ENCODE measurements at regions not wholly inside any gene's neighbourhood (a gene's known extent, or its start where the extent isn't known, plus 50 kb on each side); places are given as distances from the start of the nearest gene placed in this dataset.

DNA sequence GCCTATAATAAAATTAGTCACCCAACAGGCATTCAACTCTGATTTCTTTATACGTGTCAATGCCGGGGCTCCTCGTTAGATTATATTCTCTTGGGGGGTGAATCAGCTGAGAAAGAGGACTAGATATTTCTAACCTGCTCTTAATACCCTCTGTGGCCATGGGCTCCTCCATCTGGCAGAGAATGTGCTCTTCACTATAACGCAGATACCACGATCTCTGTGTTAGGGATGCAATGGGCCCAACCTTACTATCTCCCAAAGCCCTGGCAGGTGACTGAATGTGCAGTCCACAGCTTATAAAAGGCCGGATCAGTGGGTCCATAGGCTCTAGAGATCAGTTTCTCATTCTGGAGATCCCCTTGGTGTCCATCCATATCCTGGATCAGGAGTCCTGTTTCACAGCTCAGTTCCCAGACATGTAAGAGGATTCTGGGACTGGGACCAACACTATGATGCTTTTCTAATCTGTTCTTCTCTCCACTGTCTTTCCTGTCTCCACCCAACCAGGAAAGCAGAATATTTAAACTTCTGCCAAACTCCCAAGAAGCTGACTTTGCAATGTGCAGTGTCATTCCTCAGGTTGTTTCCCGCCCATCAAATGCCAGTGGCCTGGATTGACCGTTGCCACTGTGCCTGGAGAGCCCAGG, 71.4 kb upstream of the CELF4 start:
- TF ChIP-seq, protein P1, sequence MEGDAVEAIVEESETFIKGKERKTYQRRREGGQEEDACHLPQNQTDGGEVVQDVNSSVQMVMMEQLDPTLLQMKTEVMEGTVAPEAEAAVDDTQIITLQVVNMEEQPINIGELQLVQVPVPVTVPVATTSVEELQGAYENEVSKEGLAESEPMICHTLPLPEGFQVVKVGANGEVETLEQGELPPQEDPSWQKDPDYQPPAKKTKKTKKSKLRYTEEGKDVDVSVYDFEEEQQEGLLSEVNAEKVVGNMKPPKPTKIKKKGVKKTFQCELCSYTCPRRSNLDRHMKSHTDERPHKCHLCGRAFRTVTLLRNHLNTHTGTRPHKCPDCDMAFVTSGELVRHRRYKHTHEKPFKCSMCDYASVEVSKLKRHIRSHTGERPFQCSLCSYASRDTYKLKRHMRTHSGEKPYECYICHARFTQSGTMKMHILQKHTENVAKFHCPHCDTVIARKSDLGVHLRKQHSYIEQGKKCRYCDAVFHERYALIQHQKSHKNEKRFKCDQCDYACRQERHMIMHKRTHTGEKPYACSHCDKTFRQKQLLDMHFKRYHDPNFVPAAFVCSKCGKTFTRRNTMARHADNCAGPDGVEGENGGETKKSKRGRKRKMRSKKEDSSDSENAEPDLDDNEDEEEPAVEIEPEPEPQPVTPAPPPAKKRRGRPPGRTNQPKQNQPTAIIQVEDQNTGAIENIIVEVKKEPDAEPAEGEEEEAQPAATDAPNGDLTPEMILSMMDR (IDR thresholded peaks at IDR 0.05 in 8 of 11, conservative IDR thresholded peaks at IDR 0.05 in 3 of 11) = no peak
- no peak for TF ChIP-seq POLR2A (IDR thresholded peaks at IDR 0.05)
- TF ChIP-seq POLR2AphosphoS5 (IDR thresholded peaks at IDR 0.05) = no peak
